Osteocyte (in vitro differentiated cells): ENCODE measurements at regions not wholly inside any gene's neighbourhood (a gene's known extent, or its start where the extent isn't known, plus 50 kb on each side); places are given as distances from the start of the nearest gene placed in this dataset.

Source experiments
- DNase-seq: peaks from one replicate; pipeline ENCODE4 v3.0.0; 2021; ENCODE audit warnings: mixed read lengths; ENCODE audit not compliant: unreplicated experiment; ENCODE audit errors: extremely low spot score
- H3K27ac Mint-ChIP-seq: one replicate; pipeline ENCODE4 v1.8.0; 2021; ENCODE audit warnings: mild to moderate bottlenecking, mixed read lengths; ENCODE audit not compliant: unreplicated experiment
- H3K27me3 Mint-ChIP-seq: one replicate; pipeline ENCODE4 v1.8.0; 2021; ENCODE audit warnings: mixed read lengths; ENCODE audit not compliant: unreplicated experiment
- H3K36me3 Mint-ChIP-seq: one replicate; pipeline ENCODE4 v1.8.0; 2021; ENCODE audit warnings: mixed read lengths; ENCODE audit not compliant: unreplicated experiment
- H3K4me1 Mint-ChIP-seq: one replicate; pipeline ENCODE4 v1.8.0; 2021; ENCODE audit warnings: mixed read lengths; ENCODE audit not compliant: unreplicated experiment
- H3K4me3 Mint-ChIP-seq: one replicate; pipeline ENCODE4 v1.8.0; 2021; ENCODE audit warnings: mild to moderate bottlenecking, moderate library complexity, mixed read lengths; ENCODE audit not compliant: unreplicated experiment
- H3K9me3 Mint-ChIP-seq: one replicate; pipeline ENCODE4 v1.8.0; 2021; ENCODE audit warnings: mixed read lengths; ENCODE audit not compliant: unreplicated experiment
- TF ChIP-seq, protein P1 (sequence below): fragments of 200-600 bp; sonication (generic); IDR thresholded peaks from 2 replicates; pipeline ENCODE4 v1.5.0; 2021; ENCODE audit warnings: antibody characterized with exemption, mild to moderate bottlenecking, moderate library complexity

DNA sequence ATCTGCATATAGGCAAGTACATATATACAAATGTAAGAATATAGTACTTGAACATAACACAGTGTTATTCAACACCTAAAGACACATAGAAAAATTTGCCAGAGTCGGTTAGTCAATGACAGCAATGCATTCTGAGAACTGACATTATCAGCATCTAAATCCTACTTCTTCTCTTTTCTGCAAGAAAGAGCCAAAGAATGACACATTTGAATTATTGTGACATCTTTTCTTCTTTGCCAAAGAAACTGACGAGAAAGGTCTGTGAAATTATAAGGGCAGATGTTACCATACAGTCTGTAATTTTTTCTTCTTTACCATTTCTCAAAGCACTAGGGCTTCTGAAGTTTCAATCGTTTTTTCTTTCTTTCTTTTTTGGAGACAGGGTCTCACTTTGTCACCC lies 350.9 kb upstream of the NBEA start:
- DNase-seq, result no peak
- no peak overlapping the region for H3K4me3 Mint-ChIP-seq
- peaks cover under 1% of the 10 kb centered on the region for H3K9me3 Mint-ChIP-seq
- no peak overlapping the region for H3K27ac Mint-ChIP-seq
- TF ChIP-seq, protein P1, sequence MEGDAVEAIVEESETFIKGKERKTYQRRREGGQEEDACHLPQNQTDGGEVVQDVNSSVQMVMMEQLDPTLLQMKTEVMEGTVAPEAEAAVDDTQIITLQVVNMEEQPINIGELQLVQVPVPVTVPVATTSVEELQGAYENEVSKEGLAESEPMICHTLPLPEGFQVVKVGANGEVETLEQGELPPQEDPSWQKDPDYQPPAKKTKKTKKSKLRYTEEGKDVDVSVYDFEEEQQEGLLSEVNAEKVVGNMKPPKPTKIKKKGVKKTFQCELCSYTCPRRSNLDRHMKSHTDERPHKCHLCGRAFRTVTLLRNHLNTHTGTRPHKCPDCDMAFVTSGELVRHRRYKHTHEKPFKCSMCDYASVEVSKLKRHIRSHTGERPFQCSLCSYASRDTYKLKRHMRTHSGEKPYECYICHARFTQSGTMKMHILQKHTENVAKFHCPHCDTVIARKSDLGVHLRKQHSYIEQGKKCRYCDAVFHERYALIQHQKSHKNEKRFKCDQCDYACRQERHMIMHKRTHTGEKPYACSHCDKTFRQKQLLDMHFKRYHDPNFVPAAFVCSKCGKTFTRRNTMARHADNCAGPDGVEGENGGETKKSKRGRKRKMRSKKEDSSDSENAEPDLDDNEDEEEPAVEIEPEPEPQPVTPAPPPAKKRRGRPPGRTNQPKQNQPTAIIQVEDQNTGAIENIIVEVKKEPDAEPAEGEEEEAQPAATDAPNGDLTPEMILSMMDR, result no peak
- no peaks in the 10 kb centered on the region for H3K4me1 Mint-ChIP-seq
- H3K36me3 Mint-ChIP-seq, result no peaks in the 10 kb centered on the region
- H3K27me3 Mint-ChIP-seq, result peaks cover 3% of the 10 kb centered on the region

DNA sequence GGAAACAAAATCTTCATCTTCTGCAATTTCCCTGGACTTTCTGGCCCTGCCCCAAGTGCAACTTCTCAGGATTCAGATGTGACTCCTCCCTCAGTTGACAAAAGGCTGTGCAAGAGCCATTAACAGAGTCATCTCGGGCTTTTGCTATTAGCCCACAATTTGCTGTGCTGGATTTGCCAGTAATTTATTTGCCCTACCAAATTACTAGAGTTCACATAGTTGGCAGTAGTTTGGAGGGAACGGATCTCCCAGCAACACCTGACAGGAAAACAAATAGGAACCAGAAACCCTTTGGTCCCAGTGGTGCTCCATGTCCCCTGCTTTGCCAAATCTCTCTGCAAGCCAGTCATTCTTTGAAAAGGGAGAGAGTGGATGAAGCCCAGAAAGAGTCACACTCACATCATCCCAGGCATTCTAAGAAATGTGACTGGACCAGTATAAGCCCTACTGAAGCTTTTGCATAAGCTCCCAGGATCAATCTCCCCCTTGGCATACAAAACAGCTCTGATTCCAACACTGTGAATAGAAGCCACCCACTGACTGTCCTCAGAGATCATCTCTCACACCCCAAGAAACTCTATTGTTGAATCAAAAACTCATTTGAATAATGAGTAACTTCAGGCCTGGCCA lies 350.1 kb upstream of the NBEA start:
- no peak for DNase-seq
- TF ChIP-seq, protein P1, result no peak
- Mint-ChIP-seq H3K27ac (no peak overlapping the region), H3K36me3 (no peaks in the 10 kb centered on the region), H3K27me3 (peaks cover 3% of the 10 kb centered on the region), H3K4me3 (no peak overlapping the region), H3K4me1 (no peaks in the 10 kb centered on the region), H3K9me3 (peaks cover 9% of the 10 kb centered on the region)

DNA sequence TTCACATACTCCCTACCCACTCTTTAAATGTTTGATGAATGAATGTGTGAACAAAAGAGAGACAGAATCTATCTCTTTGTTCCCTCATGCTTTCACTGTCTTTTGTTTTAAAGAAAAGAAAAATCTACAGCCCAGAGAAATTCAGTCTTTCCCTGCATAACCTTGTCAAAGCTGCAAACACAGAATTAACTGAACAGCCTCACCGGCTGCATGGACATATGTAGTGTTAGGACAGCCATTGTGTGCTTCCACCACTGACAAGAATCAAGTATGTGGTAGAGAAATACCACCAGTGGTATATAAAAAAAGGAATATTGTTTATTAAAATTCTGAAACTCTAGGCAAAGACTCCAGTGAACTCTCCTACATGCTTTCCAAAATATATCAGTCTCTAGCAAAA lies 348.4 kb upstream of the NBEA start:
- no peak overlapping the region for H3K4me3 Mint-ChIP-seq
- H3K9me3 Mint-ChIP-seq, result peaks cover 11% of the 10 kb centered on the region
- no peak for DNase-seq
- H3K27me3 Mint-ChIP-seq, result peaks cover 9% of the 10 kb centered on the region
- H3K4me1 Mint-ChIP-seq, result no peaks in the 10 kb centered on the region
- TF ChIP-seq, protein P1, result no peak
- no peak overlapping the region for H3K27ac Mint-ChIP-seq
- H3K36me3 Mint-ChIP-seq, result no peaks in the 10 kb centered on the region

DNA sequence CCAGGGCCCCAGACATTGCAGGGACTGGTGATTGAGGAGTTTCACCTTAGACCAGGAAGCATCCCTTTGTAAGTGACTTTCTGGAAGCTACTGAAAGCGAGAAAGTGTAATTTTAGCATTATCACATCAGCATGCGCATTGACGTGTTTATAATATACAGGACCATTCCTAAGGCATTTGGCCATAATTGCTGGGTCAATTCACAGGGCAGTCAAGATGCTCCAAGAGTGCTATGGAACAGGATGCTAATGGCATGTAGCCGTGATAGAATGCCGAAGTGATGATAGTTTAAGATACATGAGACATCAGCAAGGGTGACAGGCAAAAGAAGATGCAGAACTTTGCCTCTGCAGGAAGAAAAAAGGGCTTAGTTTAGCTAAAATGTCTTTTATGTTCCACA lies 347.6 kb upstream of the NBEA start:
- Mint-ChIP-seq H3K4me3 (no peak overlapping the region), H3K9me3 (peaks cover 11% of the 10 kb centered on the region), H3K36me3 (no peaks in the 10 kb centered on the region), H3K27me3 (peaks cover 12% of the 10 kb centered on the region), H3K4me1 (no peaks in the 10 kb centered on the region), H3K27ac (no peak overlapping the region)
- TF ChIP-seq, protein P1, result no peak
- no peak for DNase-seq

DNA sequence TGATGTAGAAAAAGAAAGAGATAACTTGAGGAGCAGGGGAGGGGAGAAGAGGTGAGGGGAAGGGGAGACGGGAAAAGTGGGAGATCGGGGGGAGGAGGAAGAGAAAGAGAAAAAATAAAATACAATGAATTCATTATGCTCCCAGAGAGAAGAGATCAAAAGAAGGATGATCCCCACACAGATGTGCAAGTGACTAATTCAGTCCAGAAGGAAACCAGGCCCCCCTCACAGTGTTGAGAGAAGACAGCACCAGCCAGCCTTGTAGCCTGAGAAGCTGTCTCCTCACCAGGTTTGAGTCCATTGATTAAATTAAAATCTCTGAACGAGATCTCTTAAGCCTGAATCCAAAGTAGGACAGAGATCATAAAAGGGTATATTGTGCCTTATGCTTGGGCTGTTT lies 333.7 kb upstream of the NBEA start:
- DNase-seq, result no peak
- TF ChIP-seq, protein P1, result no peak
- Mint-ChIP-seq H3K4me1 (peaks cover 17% of the 10 kb centered on the region), H3K36me3 (no peaks in the 10 kb centered on the region), H3K27ac (no peak overlapping the region), H3K4me3 (no peak overlapping the region), H3K9me3 (no peaks in the 10 kb centered on the region), H3K27me3 (peaks cover 3% of the 10 kb centered on the region)
